DMS153 (cell line): ENCODE measurements at regions not wholly inside any gene's neighbourhood (a gene's known extent, or its start where the extent isn't known, plus 50 kb on each side); places are given as distances from the start of the nearest gene placed in this dataset.

ENCODE experiments used
- DNase-seq: peaks from one replicate; lab custom pipeline; 2025; lab: John Stamatoyannopoulos, UW

GRCh38 chr11:92919048-92919447, 50.4 kb upstream of the MTNR1B start:
- DNase-seq, result no peak
